Activated CD8-positive, alpha-beta T cell treated with anti-CD3 and anti-CD28 coated beads for 36 hours (primary cell): ENCODE measurements at regions not wholly inside any gene's neighbourhood (a gene's known extent, or its start where the extent isn't known, plus 50 kb on each side); places are given as distances from the start of the nearest gene placed in this dataset.
"Not testable (repeated sequence)": the region's sequence is repeated elsewhere in the genome, so short reads cannot be mapped to it uniquely, and the experiment has no call there.

Source experiments
- ATAC-seq: fragments of 200-7000 bp; cut with Tn5 transposase; one replicate; pipeline ENCODE4 v1.10.0; 2021; ENCODE audit warnings: mild to moderate bottlenecking, moderate library complexity
- CTCF ChIA-PET: fragments of 350-600 bp; sonication (Branson Sonifier 250); formaldehyde crosslinking; loops from one replicate; lab custom pipeline; 2021; ENCODE audit warnings: antibody characterized with exemption; lab: Charles Lee
- POLR2A ChIA-PET: fragments of 350-600 bp; sonication (Branson Sonifier 250); formaldehyde crosslinking; loops from one replicate; lab custom pipeline; 2021; ENCODE audit warnings: antibody characterized with exemption; lab: Charles Lee
- DNase-seq: peaks from one replicate; pipeline ENCODE4 v3.0.0-alpha.2; 2020
- H3K27ac Mint-ChIP-seq: one replicate; pipeline ENCODE4 v1.8.0; 2021; ENCODE audit warnings: mild to moderate bottlenecking, mixed read lengths
- H3K27me3 Mint-ChIP-seq: one replicate; pipeline ENCODE4 v1.8.0; 2021; ENCODE audit warnings: mixed read lengths
- H3K36me3 Mint-ChIP-seq: one replicate; pipeline ENCODE4 v1.8.0; 2021; ENCODE audit warnings: low read depth, mixed read lengths
- H3K4me1 Mint-ChIP-seq: one replicate; pipeline ENCODE4 v1.8.0; 2021; ENCODE audit warnings: low read depth, mixed read lengths
- H3K4me3 Mint-ChIP-seq: one replicate; pipeline ENCODE4 v1.8.0; 2021; ENCODE audit warnings: mild to moderate bottlenecking, moderate library complexity, mixed read lengths
- H3K9me3 Mint-ChIP-seq: one replicate; pipeline ENCODE4 v1.8.0; 2021; ENCODE audit warnings: mixed read lengths
- intact Hi-C: fragments of 100-400 bp; cut with micrococcal nuclease; formaldehyde crosslinking; loops from one replicate; pipeline ENCODE4 v1.10.0; 2022
- TF ChIP-seq, protein P1 (sequence below): fragments of 200-600 bp; IDR thresholded peaks from one replicate; pipeline ENCODE4 v1.8.0; 2022; ENCODE audit warnings: antibody characterized with exemption, mild to moderate bottlenecking

DNA sequence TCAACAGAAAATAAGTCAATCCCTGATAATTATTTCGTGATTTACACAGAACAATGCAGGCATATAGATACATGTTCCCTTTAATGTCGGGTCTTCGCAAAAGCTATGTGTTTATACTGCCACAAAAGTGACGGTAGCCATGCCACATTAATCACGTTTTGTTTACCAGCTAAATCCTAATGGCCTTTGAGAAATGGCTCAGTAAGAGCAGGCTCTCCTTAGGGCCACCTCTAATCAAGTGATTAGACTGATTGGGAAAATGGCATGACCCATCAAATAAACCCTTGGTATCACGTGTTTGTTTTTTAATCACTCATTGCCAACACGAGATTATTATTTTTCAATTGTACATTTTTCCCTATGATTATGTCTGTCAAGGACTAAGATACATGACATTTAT is 102.0 kb upstream of the USP25 start:
- Mint-ChIP-seq H3K27me3 (peaks cover 2% of the 10 kb centered on the region), H3K9me3 (no peaks in the 10 kb centered on the region)
- POLR2A ChIA-PET: no interaction called here

DNA sequence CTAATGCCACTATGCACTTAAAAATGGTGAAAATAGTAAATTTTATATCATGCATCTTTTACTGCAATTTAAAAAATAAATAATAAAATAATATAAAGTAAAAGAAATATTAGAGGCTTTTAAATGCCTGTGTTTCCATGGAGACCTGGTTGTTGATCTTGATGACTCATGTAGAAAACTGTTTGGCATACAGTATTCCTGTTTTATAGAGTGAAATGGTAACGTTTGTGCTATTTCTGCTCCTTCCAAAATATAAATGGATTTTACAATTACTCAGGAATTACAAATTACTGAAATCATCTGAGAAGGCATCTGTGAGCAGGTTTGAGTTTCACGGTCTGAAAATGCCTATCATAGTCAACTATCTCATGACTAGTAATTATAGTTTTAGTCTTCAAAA is 98.4 kb upstream of the USP25 start:
- H3K4me3 Mint-ChIP-seq: no peak overlapping the region

More for the DNA sequence above, 102.0 kb upstream of the USP25 start:
- Mint-ChIP-seq H3K27ac (no peak overlapping the region), H3K4me1 (no peaks in the 10 kb centered on the region), H3K36me3 (no peaks in the 10 kb centered on the region), H3K4me3 (no peak overlapping the region)
- CTCF ChIA-PET: interaction anchor here (1.8 kb wide), 1 partner anchor 75 kb away, joined by 4 read pairs; no protein-coding TSS in a partner anchor
- no peak for DNase-seq
- ATAC-seq: no peak
- TF ChIP-seq, protein P1, sequence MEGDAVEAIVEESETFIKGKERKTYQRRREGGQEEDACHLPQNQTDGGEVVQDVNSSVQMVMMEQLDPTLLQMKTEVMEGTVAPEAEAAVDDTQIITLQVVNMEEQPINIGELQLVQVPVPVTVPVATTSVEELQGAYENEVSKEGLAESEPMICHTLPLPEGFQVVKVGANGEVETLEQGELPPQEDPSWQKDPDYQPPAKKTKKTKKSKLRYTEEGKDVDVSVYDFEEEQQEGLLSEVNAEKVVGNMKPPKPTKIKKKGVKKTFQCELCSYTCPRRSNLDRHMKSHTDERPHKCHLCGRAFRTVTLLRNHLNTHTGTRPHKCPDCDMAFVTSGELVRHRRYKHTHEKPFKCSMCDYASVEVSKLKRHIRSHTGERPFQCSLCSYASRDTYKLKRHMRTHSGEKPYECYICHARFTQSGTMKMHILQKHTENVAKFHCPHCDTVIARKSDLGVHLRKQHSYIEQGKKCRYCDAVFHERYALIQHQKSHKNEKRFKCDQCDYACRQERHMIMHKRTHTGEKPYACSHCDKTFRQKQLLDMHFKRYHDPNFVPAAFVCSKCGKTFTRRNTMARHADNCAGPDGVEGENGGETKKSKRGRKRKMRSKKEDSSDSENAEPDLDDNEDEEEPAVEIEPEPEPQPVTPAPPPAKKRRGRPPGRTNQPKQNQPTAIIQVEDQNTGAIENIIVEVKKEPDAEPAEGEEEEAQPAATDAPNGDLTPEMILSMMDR: no peak
- intact Hi-C loops: no loop called here

DNA sequence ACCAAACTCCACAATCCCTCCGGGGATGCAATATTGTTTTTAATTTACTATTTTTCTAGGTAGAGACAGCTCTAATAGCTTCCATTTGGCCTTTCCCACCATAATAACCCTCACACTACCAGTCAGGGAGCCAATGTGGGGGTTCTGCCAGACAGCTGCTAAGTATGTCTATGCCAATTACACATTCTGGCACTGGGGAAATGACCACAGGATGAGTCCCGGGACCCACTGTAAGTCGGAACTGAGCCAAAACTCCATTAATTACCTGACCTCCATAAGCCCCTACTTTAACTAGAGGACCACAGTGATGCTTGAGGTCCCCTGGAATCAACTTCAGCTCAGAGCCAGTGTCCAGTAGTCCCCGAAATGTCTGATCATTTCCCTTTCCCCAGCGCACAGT is 95.2 kb upstream of the USP25 start:
- H3K4me3 Mint-ChIP-seq, ATAC-seq, POLR2A ChIA-PET, DNase-seq, H3K4me1 Mint-ChIP-seq, H3K27ac Mint-ChIP-seq, CTCF ChIA-PET, H3K27me3 Mint-ChIP-seq, H3K9me3 Mint-ChIP-seq, H3K36me3 Mint-ChIP-seq, intact Hi-C loops: not testable (repeated sequence)

More for the DNA sequence above, 98.4 kb upstream of the USP25 start:
- ChIA-PET CTCF (no interaction called here), POLR2A (no interaction called here)
- intact Hi-C loops: no loop called here
- ATAC-seq (no peak), DNase-seq (no peak)
- Mint-ChIP-seq H3K27ac (no peak overlapping the region), H3K27me3 (no peaks in the 10 kb centered on the region), H3K9me3 (no peaks in the 10 kb centered on the region), H3K36me3 (no peaks in the 10 kb centered on the region), H3K4me1 (no peaks in the 10 kb centered on the region)
- TF ChIP-seq, protein P1: no peak

DNA sequence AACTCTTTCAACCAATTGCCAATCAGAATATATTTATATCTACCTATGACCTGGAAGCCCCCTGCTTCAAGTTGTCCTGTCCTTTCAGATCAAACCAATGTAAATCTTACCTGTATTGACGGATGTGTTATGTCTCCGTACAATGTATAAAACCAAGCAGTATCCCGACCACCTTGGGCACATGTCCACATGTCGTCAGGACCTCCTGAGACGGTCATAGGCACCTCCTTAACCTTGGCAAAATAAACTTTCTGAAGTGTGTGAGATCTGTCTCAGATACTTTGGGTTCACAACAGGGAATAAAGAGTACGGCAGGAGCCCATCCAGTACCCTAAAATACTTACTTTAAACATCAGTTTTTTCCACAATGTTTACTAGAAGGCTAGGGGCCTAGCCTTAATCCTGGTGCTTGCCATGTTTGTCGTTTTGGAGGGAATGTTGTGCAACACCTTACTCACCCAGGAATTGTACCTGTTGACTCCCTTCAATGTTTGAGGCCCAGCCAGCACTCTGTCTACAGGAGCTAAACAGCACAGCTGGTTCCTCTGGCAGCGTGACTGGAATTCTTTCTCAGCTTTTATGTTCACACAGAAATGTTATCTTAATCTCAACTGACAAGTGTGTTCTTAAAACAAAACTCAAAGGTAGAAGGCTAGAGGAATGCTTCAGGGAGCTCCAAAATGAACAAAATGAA is 90.8 kb upstream of the USP25 start:
- TF ChIP-seq, protein P1: no peak
- Mint-ChIP-seq H3K27me3 (no peaks in the 10 kb centered on the region), H3K36me3 (no peaks in the 10 kb centered on the region), H3K4me3 (no peak overlapping the region), H3K9me3 (no peaks in the 10 kb centered on the region), H3K4me1 (no peaks in the 10 kb centered on the region), H3K27ac (no peak overlapping the region)
- ATAC-seq: no peak
- no peak for DNase-seq
- intact Hi-C loops: no loop called here
- POLR2A ChIA-PET: no interaction called here
- CTCF ChIA-PET: interaction anchor here (1.0 kb wide), 1 partner anchor 22 kb away, joined by 3 read pairs; no protein-coding TSS in a partner anchor

DNA sequence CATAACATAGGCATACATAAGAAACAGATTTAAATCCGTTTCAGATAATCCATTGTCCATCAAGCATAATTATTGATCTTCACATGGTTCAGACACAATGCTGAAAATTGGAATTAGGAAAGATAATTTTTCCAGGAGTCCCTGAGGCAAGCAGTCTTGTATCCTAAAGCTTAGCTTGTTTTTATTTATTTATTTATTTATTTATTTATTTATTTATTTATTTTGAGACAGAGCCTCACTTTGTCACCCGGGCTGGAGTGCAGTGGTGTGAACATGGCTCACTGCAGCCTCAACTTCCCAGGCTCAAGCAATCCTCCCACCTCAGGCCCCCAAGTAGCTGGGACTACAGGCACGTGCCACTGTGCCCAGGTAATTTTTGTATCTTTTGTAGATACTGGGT is 89.7 kb upstream of the USP25 start:
- H3K27ac Mint-ChIP-seq, H3K27me3 Mint-ChIP-seq, ATAC-seq, DNase-seq, POLR2A ChIA-PET, H3K4me1 Mint-ChIP-seq, H3K36me3 Mint-ChIP-seq, intact Hi-C loops, H3K9me3 Mint-ChIP-seq, H3K4me3 Mint-ChIP-seq: not testable (repeated sequence)
- CTCF ChIA-PET: interaction anchor here (1.0 kb wide), 1 partner anchor 23 kb away, joined by 3 read pairs; no protein-coding TSS in a partner anchor

DNA sequence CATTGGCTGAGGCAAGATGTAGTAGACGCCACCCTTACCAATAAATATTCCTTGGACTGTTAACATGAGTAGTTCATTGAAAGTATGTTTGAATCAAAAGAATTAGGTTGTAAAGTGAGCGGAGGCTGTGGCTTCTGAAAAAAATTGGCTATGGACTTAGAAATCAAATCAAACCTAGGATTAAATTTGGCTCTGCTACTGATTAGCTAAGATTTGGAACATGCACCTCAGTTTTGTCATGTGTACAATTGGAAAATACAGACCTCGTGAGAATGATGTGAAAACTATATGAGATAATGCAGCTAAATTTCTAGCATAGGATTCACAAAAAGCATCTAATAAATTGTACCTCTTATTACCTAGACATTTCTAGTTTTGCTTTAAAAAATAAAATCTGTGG is 85.3 kb upstream of the USP25 start:
- H3K36me3 Mint-ChIP-seq: no peaks in the 10 kb centered on the region
- DNase-seq (no peak), ATAC-seq (no peak)
- TF ChIP-seq, protein P1: no peak
- intact Hi-C loops: no loop called here
- H3K4me1 Mint-ChIP-seq: no peaks in the 10 kb centered on the region
- ChIA-PET CTCF (no interaction called here), POLR2A (no interaction called here)
- no peak overlapping the region for H3K27ac Mint-ChIP-seq
- H3K27me3 Mint-ChIP-seq: no peaks in the 10 kb centered on the region
- no peak overlapping the region for H3K4me3 Mint-ChIP-seq
- H3K9me3 Mint-ChIP-seq: no peaks in the 10 kb centered on the region
